HG03175 (cell line): ENCODE measurements at regions not wholly inside any gene's neighbourhood (a gene's known extent, or its start where the extent isn't known, plus 50 kb on each side); places are given as distances from the start of the nearest gene placed in this dataset.

Experiments
- ATAC-seq: cut with Tn5 transposase; IDR thresholded peaks from one replicate; pipeline ENCODE4 v1.9.1; 2021; ENCODE audit warnings: mild to moderate bottlenecking, moderate library complexity; ENCODE audit not compliant: unreplicated experiment

DNA sequence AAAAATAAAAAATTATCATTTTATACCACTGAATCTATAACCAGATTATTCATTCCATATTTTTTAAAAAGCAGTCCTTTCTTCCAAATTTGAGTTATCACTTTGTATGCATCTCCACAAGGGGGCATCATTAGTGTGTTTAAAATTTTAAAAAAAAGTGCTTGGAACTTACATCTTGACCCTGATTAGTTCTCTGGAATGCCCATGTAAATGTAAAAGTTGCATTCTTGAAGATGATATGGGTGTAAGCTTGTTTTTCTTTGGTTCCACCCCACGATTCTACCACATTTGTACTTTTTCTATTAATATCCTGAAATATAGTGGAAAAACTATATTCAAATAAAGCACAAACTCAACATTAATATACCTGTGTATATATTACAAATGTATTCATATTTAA is 144.9 kb downstream of the ELAPOR2 start:
- ATAC-seq: no peak
